K562 (cell line): ENCODE measurements at regions not wholly inside any gene's neighbourhood (a gene's known extent, or its start where the extent isn't known, plus 50 kb on each side); places are given as distances from the start of the nearest gene placed in this dataset.

Experiments used
- ATF7 ChIP-seq: fragments of 450-650 bp; IDR thresholded peaks from 2 replicates; pipeline ENCODE4 v1.7.1; 2014; ENCODE audit warnings: mild to moderate bottlenecking, moderate library complexity
- CHD7 ChIP-seq: fragments of 200-600 bp; sonication (generic); IDR thresholded peaks from one replicate; pipeline ENCODE4 v1.6.1; 2012; ENCODE audit warnings: mild to moderate bottlenecking, low read depth, low read length, inconsistent platforms
- FOXK2 ChIP-seq, 2 experiments: fragments of 450-650 bp; IDR thresholded peaks in 1 of 2; conservative IDR thresholded peaks in 1 of 2; 2 replicates each; pipeline ENCODE4 v1.6.1; 2016; ENCODE audit warnings: low read depth in 2 of 2, mild to moderate bottlenecking in 1 of 2
- HMG20B ChIP-seq: fragments of 250-450 bp; sonication (Bioruptor Pico); IDR thresholded peaks from 2 replicates; pipeline ENCODE4 v1.5.0; 2021; ENCODE audit warnings: mild to moderate bottlenecking
- KAT2B ChIP-seq: IDR thresholded peaks from one replicate; pipeline ENCODE4 v1.6.1; 2012; ENCODE audit warnings: low read depth, mild to moderate bottlenecking, control low read depth, inconsistent platforms, low read length, moderate library complexity
- MTA1 ChIP-seq: fragments of 450-650 bp; IDR thresholded peaks from 2 replicates; pipeline ENCODE4 v1.6.1; 2017; ENCODE audit warnings: borderline replicate concordance
- POLR2AphosphoS5 ChIP-seq: IDR thresholded peaks from 2 replicates; pipeline ENCODE4 v1.6.1; 2011; ENCODE audit warnings: mild to moderate bottlenecking, low read depth, low read length, moderate library complexity; ENCODE audit not compliant: control insufficient read depth, insufficient read depth
- PRDM10 ChIP-seq: fragments of 450-650 bp; IDR thresholded peaks from 2 replicates; pipeline ENCODE4 v1.6.1; 2018; ENCODE audit not compliant: partially characterized antibody
- TCF3 ChIP-seq: sonication (generic); formaldehyde crosslinking; IDR thresholded peaks from 2 replicates; pipeline ENCODE4 v1.4.0; 2020; ENCODE audit warnings: mild to moderate bottlenecking, missing genetic modification reagents
- ZNF197 ChIP-seq: fragments of 200-800 bp; sonication (Bioruptor generic); IDR thresholded peaks from 2 replicates; pipeline ENCODE4 v1.6.1; 2016; ENCODE audit warnings: low read depth, missing genetic modification characterization, missing compliant biosample characterization
- ZNF224 ChIP-seq: sonication (generic); formaldehyde crosslinking; IDR thresholded peaks from 2 replicates; pipeline ENCODE4 v1.8.0; 2022; ENCODE audit warnings: mild to moderate bottlenecking, missing genetic modification reagents
- ZNF584 ChIP-seq: fragments of 200-800 bp; sonication (Bioruptor generic); IDR thresholded peaks from 2 replicates; pipeline ENCODE4 v1.6.1; 2016; ENCODE audit warnings: low read depth, mild to moderate bottlenecking, missing genetic modification characterization, missing compliant biosample characterization

GRCh38 chr4:71857713-71858451, 74.0 kb upstream of the GC start (continued):
- TF ChIP-seq CHD7 (no peak), ATF7 (peak; percentile 48), FOXK2 (conservative IDR thresholded peaks at IDR 0.05 in 1 of 2, IDR thresholded peaks at IDR 0.05 in 1 of 2; ENCODE audit: low read depth in 2 of 2) (peak; percentile 50 to 74; a peak in 3 of 4 replicates), POLR2AphosphoS5 (peak; percentile 97), ZNF224 (CRISPR knock-in tag) (no peak), MTA1 (peak; percentile 73; the same call in 1 of the 2 replicates), KAT2B (no peak), TCF3 (CRISPR knock-in tag) (peak; percentile 92), ZNF197 (CRISPR knock-in tag) (0 out of 2 replicates have a peak, but pooled peaks have one; percentile 33), PRDM10 (peak; percentile 60), HMG20B (CRISPR knock-in tag) (no peak), ZNF584 (CRISPR knock-in tag) (peak; percentile 67; the same call in 1 of the 2 replicates)
